SU-DHL-6 (cell line): ENCODE measurements at regions not wholly inside any gene's neighbourhood (a gene's known extent, or its start where the extent isn't known, plus 50 kb on each side); places are given as distances from the start of the nearest gene placed in this dataset.

ENCODE experiments used
- EZH2phosphoT487 ChIP-seq: fragments of 200-600 bp; sonication (generic), shearing (Covaris generic); conservative IDR thresholded peaks from 2 replicates; pipeline ENCODE4 v1.6.1; 2018; ENCODE audit warnings: mild to moderate bottlenecking, antibody characterized with exemption, low read length, moderate library complexity, mixed read lengths
- TF ChIP-seq, protein P1 (sequence below): fragments of 200-600 bp; sonication (generic); IDR thresholded peaks from one replicate; pipeline ENCODE4 v1.5.1; 2017; ENCODE audit warnings: antibody characterized with exemption, mild to moderate bottlenecking, low read length, moderate library complexity; ENCODE audit not compliant: insufficient read depth, poor library complexity, severe bottlenecking

DNA sequence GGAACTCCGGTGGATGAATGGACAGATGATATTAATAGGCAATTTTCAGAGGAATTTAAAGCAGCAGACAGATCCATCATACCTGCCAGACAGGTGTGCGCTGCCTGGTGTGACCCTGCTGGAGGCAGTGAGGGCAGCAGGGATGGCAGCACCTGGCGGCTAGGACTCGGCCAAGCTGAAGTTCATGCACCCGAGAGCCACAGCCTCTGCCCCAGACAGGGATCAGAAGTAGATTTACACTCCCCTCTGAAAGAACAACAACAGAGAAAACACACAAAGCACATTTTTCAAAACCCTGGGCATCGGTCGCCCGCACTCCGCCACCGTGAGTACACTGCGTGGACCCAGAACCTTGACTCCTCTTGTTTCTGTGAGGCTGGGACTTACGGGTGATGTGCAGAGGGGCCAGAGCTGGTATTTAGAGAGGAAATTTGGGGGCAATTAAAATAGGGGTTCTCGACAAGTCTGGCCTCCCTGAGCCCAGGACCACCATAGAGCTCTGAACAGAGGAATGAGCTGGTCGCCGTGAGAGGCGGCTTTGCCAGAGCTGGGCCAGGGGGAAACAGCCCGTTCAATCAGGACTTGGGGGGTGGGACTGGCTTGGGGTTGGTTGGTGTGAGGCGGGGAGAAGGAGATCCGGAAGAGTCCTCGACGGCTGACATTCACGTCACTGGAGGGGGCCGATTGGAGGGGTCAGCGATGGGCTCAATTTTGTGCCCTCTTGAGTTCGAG lies 101.0 kb downstream of the METRNL start:
- TF ChIP-seq, protein P1, sequence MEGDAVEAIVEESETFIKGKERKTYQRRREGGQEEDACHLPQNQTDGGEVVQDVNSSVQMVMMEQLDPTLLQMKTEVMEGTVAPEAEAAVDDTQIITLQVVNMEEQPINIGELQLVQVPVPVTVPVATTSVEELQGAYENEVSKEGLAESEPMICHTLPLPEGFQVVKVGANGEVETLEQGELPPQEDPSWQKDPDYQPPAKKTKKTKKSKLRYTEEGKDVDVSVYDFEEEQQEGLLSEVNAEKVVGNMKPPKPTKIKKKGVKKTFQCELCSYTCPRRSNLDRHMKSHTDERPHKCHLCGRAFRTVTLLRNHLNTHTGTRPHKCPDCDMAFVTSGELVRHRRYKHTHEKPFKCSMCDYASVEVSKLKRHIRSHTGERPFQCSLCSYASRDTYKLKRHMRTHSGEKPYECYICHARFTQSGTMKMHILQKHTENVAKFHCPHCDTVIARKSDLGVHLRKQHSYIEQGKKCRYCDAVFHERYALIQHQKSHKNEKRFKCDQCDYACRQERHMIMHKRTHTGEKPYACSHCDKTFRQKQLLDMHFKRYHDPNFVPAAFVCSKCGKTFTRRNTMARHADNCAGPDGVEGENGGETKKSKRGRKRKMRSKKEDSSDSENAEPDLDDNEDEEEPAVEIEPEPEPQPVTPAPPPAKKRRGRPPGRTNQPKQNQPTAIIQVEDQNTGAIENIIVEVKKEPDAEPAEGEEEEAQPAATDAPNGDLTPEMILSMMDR, result no peak
- TF ChIP-seq EZH2phosphoT487, result no peak
